IMR-90 (cell line): ENCODE measurements at regions not wholly inside any gene's neighbourhood (a gene's known extent, or its start where the extent isn't known, plus 50 kb on each side); places are given as distances from the start of the nearest gene placed in this dataset.

Experiments used
- ATAC-seq: fragments of 200-7000 bp; cut with Tn5 transposase; 2 replicates; pipeline ENCODE4 v1.9.1; 2020; ENCODE audit warnings: low read depth, mild to moderate bottlenecking, moderate library complexity
- BruUV-seq: library from RNA; stranded (reverse); fragments of 400-500 nt; replicated peaks from 2 replicates; lab custom pipeline; 2021; lab: Mats Ljungman, UMichigan
- CTCF ChIA-PET: fragments of 300-600 bp; formaldehyde crosslinking; extraction: SDS; loops from one replicate; lab custom pipeline; 2021; ENCODE audit warnings: antibody characterized with exemption; lab: Yijun Ruan, JAX
- POLR2A ChIA-PET: fragments of 300-600 bp; sonication (Branson Sonifier 250); formaldehyde crosslinking; loops from one replicate; lab custom pipeline; 2022; ENCODE audit warnings: antibody characterized with exemption; ENCODE audit not compliant: unreplicated experiment; lab: Charles Lee
- DNase-seq: peaks from one replicate; pipeline ENCODE4 v3.0.0; 2013
- H2AFZ ChIP-seq: replicated peaks from 2 replicates; pipeline ENCODE3; 2013; ENCODE audit warnings: low read length, mild to moderate bottlenecking; ENCODE audit not compliant: poor library complexity
- H2AK5ac ChIP-seq: 2 replicates; pipeline ENCODE4 v1.6.1; 2013; ENCODE audit warnings: low read depth, low read length, inconsistent platforms
- H2AK9ac ChIP-seq: replicated peaks from 2 replicates; pipeline ENCODE3; 2013; ENCODE audit warnings: mild to moderate bottlenecking, low read depth, low read length, moderate library complexity; ENCODE audit not compliant: poor library complexity
- H2BK120ac ChIP-seq: 2 replicates; pipeline ENCODE4 v1.6.1; 2013; ENCODE audit warnings: low read depth, low read length, inconsistent platforms
- H2BK15ac ChIP-seq: 3 replicates; pipeline ENCODE4 v1.6.1; 2013; ENCODE audit warnings: low read depth, low read length, inconsistent platforms
- H2BK20ac ChIP-seq: 2 replicates; pipeline ENCODE4 v1.6.1; 2013; ENCODE audit warnings: low read depth, mild to moderate bottlenecking, inconsistent platforms, low read length, moderate library complexity
- H2BK5ac ChIP-seq: 2 replicates; pipeline ENCODE4 v1.6.1; 2013; ENCODE audit warnings: mild to moderate bottlenecking, low read depth, low read length, inconsistent platforms; ENCODE audit not compliant: poor library complexity, severe bottlenecking
- H3K14ac ChIP-seq: replicated peaks from 2 replicates; pipeline ENCODE4 v1.6.1; 2013; ENCODE audit warnings: low read depth, low read length, inconsistent platforms
- H3K18ac ChIP-seq: 2 replicates; pipeline ENCODE4 v1.6.1; 2013; ENCODE audit warnings: low read depth, low read length, control low read depth
- H3K23ac ChIP-seq: 2 replicates; pipeline ENCODE4 v1.6.1; 2013; ENCODE audit warnings: low read depth, low read length, inconsistent platforms
- H3K27ac ChIP-seq: 2 replicates; pipeline ENCODE4 v1.5.1; 2013; ENCODE audit warnings: mild to moderate bottlenecking, control low read depth, low read length; ENCODE audit not compliant: insufficient read depth
- H3K27me3 ChIP-seq: 2 replicates; pipeline ENCODE4 v1.6.1; 2013; ENCODE audit warnings: low read length; ENCODE audit not compliant: control insufficient read depth, insufficient read depth
- H3K36me3 ChIP-seq: 2 replicates; pipeline ENCODE4 v1.6.1; 2013; ENCODE audit warnings: low read length, mixed read lengths; ENCODE audit not compliant: control insufficient read depth, insufficient read depth
- H3K4ac ChIP-seq: 2 replicates; pipeline ENCODE4 v1.6.1; 2013; ENCODE audit warnings: low read depth, low read length, inconsistent platforms
- H3K4me1 ChIP-seq: 2 replicates; pipeline ENCODE4 v1.6.1; 2013; ENCODE audit warnings: low read length, mixed read lengths; ENCODE audit not compliant: control insufficient read depth, insufficient read depth
- H3K4me2 ChIP-seq: 2 replicates; pipeline ENCODE4 v1.6.1; 2013; ENCODE audit warnings: low read depth, mild to moderate bottlenecking, control low read depth, low read length, moderate library complexity
- H3K4me3 ChIP-seq: 2 replicates; pipeline ENCODE4 v1.5.1; 2013; ENCODE audit warnings: low read depth, mild to moderate bottlenecking, control low read depth, low read length, moderate library complexity; ENCODE audit not compliant: insufficient read depth
- H3K56ac ChIP-seq: 2 replicates; pipeline ENCODE4 v1.6.1; 2013; ENCODE audit warnings: low read length, inconsistent platforms; ENCODE audit not compliant: insufficient read depth; ENCODE audit errors: extremely low read depth
- H3K79me1 ChIP-seq, 2 experiments: 2 replicates each; pipeline ENCODE4 v1.6.1; 2013; ENCODE audit warnings: low read length in 2 of 2, inconsistent platforms in 1 of 2, low read depth in 1 of 2
- H3K9ac ChIP-seq: 2 replicates; pipeline ENCODE4 v1.6.1; 2013; ENCODE audit warnings: low read depth, low read length, control low read depth
- H3K9me1 ChIP-seq: 2 replicates; pipeline ENCODE4 v1.6.1; 2013; ENCODE audit warnings: low read length, inconsistent platforms; ENCODE audit not compliant: insufficient read depth
- H3K9me3 ChIP-seq: 2 replicates; pipeline ENCODE4 v1.6.1; 2013; ENCODE audit warnings: low read length; ENCODE audit not compliant: control insufficient read depth, insufficient read depth
- H4K20me1 ChIP-seq: 2 replicates; pipeline ENCODE4 v1.6.1; 2013; ENCODE audit warnings: low read length, inconsistent platforms; ENCODE audit not compliant: insufficient read depth
- H4K5ac ChIP-seq: 2 replicates; pipeline ENCODE4 v1.6.1; 2013; ENCODE audit warnings: mild to moderate bottlenecking, low read depth, low read length, control low read depth
- H4K8ac ChIP-seq, 2 experiments: 2 replicates each; pipeline ENCODE4 v1.6.1; 2013; ENCODE audit warnings: low read depth in 2 of 2, low read length in 2 of 2, control low read depth in 1 of 2, inconsistent platforms in 1 of 2
- H4K91ac ChIP-seq: 2 replicates; pipeline ENCODE4 v1.6.1; 2013; ENCODE audit warnings: low read depth, low read length, inconsistent platforms; ENCODE audit not compliant: insufficient read depth
- WGBS, 2 experiments: methylation state at CpG; one replicate each; pipeline versions ENCODE4 v1.1.5 to v1.1.7; 2013; ENCODE audit warnings: missing lambda C conversion rate in 2 of 2; ENCODE audit not compliant: insufficient read length in 1 of 2; ENCODE audit errors: extremely low coverage in 2 of 2; 5-methylcytosine and 5-hydroxymethylcytosine counted together
- dilution Hi-C: fragments of 300-500 bp; cut with HindIII; formaldehyde crosslinking; loops from one replicate; pipeline ENCODE4 v1.14.3; 2018; ENCODE audit warnings: low sequenced_read_pairs; ENCODE audit not compliant: unreplicated experiment
- in situ Hi-C: fragments of 300-500 bp; cut with MboI; formaldehyde crosslinking; loops from 3 replicates; pipeline ENCODE4 v1.14.3; 2019; ENCODE audit warnings: low sequenced_read_pairs, inconsistent platforms, mixed read lengths
- intact Hi-C: fragments of 100-400 bp; cut with micrococcal nuclease; formaldehyde crosslinking; loops from 2 replicates; pipeline ENCODE4 v1.10.0; 2022
- TF ChIP-seq, protein P1 (sequence below): fragments of 150-350 bp; IDR thresholded peaks from 2 replicates; pipeline ENCODE4 v1.6.1; 2016; ENCODE audit warnings: low read depth, mild to moderate bottlenecking, low read length, moderate library complexity, borderline replicate concordance

DNA sequence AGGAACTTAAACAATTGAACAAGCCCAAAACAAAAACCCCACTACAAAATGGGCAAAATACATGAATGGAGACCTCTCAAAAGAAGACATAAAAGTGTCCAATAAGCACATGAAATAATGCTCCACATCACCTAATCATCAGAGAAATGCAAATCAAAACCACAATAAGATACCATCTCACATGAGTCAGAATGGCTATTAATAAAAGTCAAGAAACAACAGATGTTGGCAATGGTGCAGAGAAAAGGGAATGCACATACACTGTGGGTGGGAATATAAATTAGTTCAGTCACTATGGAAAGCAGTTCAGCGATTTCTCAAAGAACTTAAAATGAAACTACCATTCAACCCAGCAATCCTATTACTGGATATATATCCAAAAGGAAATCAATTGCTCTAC lies 337.4 kb upstream of the GRIA1 start:
- no peak overlapping the region for H3K4me3 ChIP-seq
- no peak overlapping the region for H2BK5ac ChIP-seq
- no peaks in the 10 kb centered on the region for H3K79me1 ChIP-seq
- no peak overlapping the region for H3K4me2 ChIP-seq
- in situ Hi-C loops (no loop called here), intact Hi-C loops (no loop called here), dilution Hi-C loops (no loop called here)
- H4K20me1 ChIP-seq, result no peaks in the 10 kb centered on the region
- peaks cover under 1% of the 10 kb centered on the region; the same call in 1 of the 2 replicates for H3K9me3 ChIP-seq
- ChIA-PET POLR2A (no interaction called here), CTCF (no interaction called here)
- H3K18ac ChIP-seq, result no peak overlapping the region
- no peak overlapping the region for H2BK20ac ChIP-seq
- H3K4me1 ChIP-seq, result no peaks in the 10 kb centered on the region
- no peaks in the 10 kb centered on the region for H3K27me3 ChIP-seq
- H3K23ac ChIP-seq, result no peak overlapping the region
- no CpG with 5 or more reads among the region's 1 CpG for WGBS, 2 experiments
- H3K9me1 ChIP-seq, result no peaks in the 10 kb centered on the region
- no peak overlapping the region for H3K4ac ChIP-seq
- no peak overlapping the region for H2BK15ac ChIP-seq
- H2BK120ac ChIP-seq, result no peak overlapping the region
- no peak overlapping the region for H3K9ac ChIP-seq
- H4K91ac ChIP-seq, result no peak overlapping the region
- no peak for ATAC-seq
- H2AK5ac ChIP-seq, result no peak overlapping the region
- no peak overlapping the region for H2AK9ac ChIP-seq
- H3K36me3 ChIP-seq, result no peaks in the 10 kb centered on the region
- no peak overlapping the region for H4K8ac ChIP-seq
- H3K56ac ChIP-seq, result no peak overlapping the region
- no peak for DNase-seq
- BruUV-seq, result no TSS peak
- no peak overlapping the region for H3K27ac ChIP-seq
- H3K14ac ChIP-seq, result no peak overlapping the region
- H2AFZ ChIP-seq, result no peak overlapping the region
- no peak overlapping the region for H4K5ac ChIP-seq
- TF ChIP-seq, protein P1, sequence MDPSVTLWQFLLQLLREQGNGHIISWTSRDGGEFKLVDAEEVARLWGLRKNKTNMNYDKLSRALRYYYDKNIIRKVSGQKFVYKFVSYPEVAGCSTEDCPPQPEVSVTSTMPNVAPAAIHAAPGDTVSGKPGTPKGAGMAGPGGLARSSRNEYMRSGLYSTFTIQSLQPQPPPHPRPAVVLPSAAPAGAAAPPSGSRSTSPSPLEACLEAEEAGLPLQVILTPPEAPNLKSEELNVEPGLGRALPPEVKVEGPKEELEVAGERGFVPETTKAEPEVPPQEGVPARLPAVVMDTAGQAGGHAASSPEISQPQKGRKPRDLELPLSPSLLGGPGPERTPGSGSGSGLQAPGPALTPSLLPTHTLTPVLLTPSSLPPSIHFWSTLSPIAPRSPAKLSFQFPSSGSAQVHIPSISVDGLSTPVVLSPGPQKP, result no peak
